SU-DHL-6 (cell line): ENCODE measurements at regions not wholly inside any gene's neighbourhood (a gene's known extent, or its start where the extent isn't known, plus 50 kb on each side); places are given as distances from the start of the nearest gene placed in this dataset.

Experiments used
- H2AFZ ChIP-seq: fragments of 200-600 bp; sonication (generic); 2 replicates; pipeline ENCODE4 v1.6.1; 2014; ENCODE audit warnings: low read depth, mild to moderate bottlenecking, moderate library complexity, mixed read lengths, antibody characterized with exemption, low read length; ENCODE audit not compliant: severe bottlenecking
- H3F3A ChIP-seq: fragments of 200-600 bp; shearing (Covaris generic); 2 replicates; pipeline ENCODE4 v1.6.0; 2016; ENCODE audit warnings: antibody characterized with exemption, mild to moderate bottlenecking; ENCODE audit not compliant: insufficient read depth
- H3K27ac ChIP-seq: fragments of 200-600 bp; sonication (generic); 2 replicates; pipeline ENCODE4 v1.5.1; 2016; ENCODE audit warnings: low read depth, mild to moderate bottlenecking, low read length, moderate library complexity, mixed read lengths
- H3K27me3 ChIP-seq: fragments of 200-600 bp; sonication (generic), shearing (Covaris generic); 2 replicates; pipeline ENCODE4 v1.6.0; 2014; ENCODE audit warnings: mild to moderate bottlenecking, low read length
- H3K36me3 ChIP-seq: fragments of 200-600 bp; sonication (generic); 2 replicates; pipeline ENCODE4 v1.6.1; 2014; ENCODE audit warnings: mild to moderate bottlenecking, low read length, mixed read lengths
- H3K4me2 ChIP-seq: fragments of 300-600, 200-600 bp; shearing (Covaris generic), sonication (generic); 2 replicates; pipeline ENCODE4 v1.6.0; 2014; ENCODE audit warnings: low read length, low read depth, mild to moderate bottlenecking; ENCODE audit not compliant: poor library complexity, severe bottlenecking
- H3K4me3 ChIP-seq: fragments of 200-600 bp; sonication (generic); 2 replicates; pipeline ENCODE4 v1.5.1; 2014; ENCODE audit warnings: antibody characterized with exemption, low read length, mild to moderate bottlenecking, mixed read lengths; ENCODE audit not compliant: insufficient read depth, poor library complexity, severe bottlenecking
- H3K79me2 ChIP-seq: fragments of 200-600 bp; sonication (generic); 2 replicates; pipeline ENCODE4 v1.6.1; 2014; ENCODE audit warnings: mild to moderate bottlenecking, low read length, moderate library complexity; ENCODE audit not compliant: insufficient read depth
- H3K9ac ChIP-seq: fragments of 200-600 bp; sonication (generic); 2 replicates; pipeline ENCODE4 v1.7.0; 2014; ENCODE audit warnings: mild to moderate bottlenecking, low read length
- H3K9me2 ChIP-seq: fragments of 200-600 bp; sonication (generic); replicated peaks from 2 replicates; pipeline ENCODE4 v1.6.1; 2014; ENCODE audit warnings: low read length; ENCODE audit not compliant: insufficient read depth
- H3K9me3 ChIP-seq: fragments of 200-600 bp; sonication (generic); 2 replicates; pipeline ENCODE4 v1.6.1; 2014; ENCODE audit warnings: low read length, mixed read lengths; ENCODE audit not compliant: insufficient read depth
- H4K20me1 ChIP-seq: fragments of 200-600 bp; sonication (generic); 2 replicates; pipeline ENCODE4 v1.6.1; 2014; ENCODE audit warnings: low read depth, mild to moderate bottlenecking, antibody characterized with exemption, low read length, moderate library complexity, mixed read lengths
- EZH2phosphoT487 ChIP-seq: fragments of 200-600 bp; sonication (generic), shearing (Covaris generic); conservative IDR thresholded peaks from 2 replicates; pipeline ENCODE4 v1.6.1; 2018; ENCODE audit warnings: mild to moderate bottlenecking, antibody characterized with exemption, low read length, moderate library complexity, mixed read lengths
- TF ChIP-seq, protein P1 (sequence below): fragments of 200-600 bp; sonication (generic); IDR thresholded peaks from one replicate; pipeline ENCODE4 v1.5.1; 2017; ENCODE audit warnings: antibody characterized with exemption, mild to moderate bottlenecking, low read length, moderate library complexity; ENCODE audit not compliant: insufficient read depth, poor library complexity, severe bottlenecking

GRCh38 chr17:33640629-33641028 lies 347.5 kb upstream of the ASIC2 start:
- Histone ChIP-seq H3K36me3 (no peaks in the 10 kb centered on the region), H3K9me2 (no peaks in the 10 kb centered on the region), H3F3A (no peaks in the 10 kb centered on the region), H3K27me3 (no peaks in the 10 kb centered on the region), H4K20me1 (no peaks in the 10 kb centered on the region), H3K4me2 (no peak overlapping the region), H3K9me3 (no peaks in the 10 kb centered on the region), H2AFZ (no peak overlapping the region), H3K4me3 (no peak overlapping the region), H3K9ac (no peak overlapping the region), H3K79me2 (no peaks in the 10 kb centered on the region), H3K27ac (no peak overlapping the region)
- no peak for TF ChIP-seq EZH2phosphoT487
- TF ChIP-seq, protein P1, sequence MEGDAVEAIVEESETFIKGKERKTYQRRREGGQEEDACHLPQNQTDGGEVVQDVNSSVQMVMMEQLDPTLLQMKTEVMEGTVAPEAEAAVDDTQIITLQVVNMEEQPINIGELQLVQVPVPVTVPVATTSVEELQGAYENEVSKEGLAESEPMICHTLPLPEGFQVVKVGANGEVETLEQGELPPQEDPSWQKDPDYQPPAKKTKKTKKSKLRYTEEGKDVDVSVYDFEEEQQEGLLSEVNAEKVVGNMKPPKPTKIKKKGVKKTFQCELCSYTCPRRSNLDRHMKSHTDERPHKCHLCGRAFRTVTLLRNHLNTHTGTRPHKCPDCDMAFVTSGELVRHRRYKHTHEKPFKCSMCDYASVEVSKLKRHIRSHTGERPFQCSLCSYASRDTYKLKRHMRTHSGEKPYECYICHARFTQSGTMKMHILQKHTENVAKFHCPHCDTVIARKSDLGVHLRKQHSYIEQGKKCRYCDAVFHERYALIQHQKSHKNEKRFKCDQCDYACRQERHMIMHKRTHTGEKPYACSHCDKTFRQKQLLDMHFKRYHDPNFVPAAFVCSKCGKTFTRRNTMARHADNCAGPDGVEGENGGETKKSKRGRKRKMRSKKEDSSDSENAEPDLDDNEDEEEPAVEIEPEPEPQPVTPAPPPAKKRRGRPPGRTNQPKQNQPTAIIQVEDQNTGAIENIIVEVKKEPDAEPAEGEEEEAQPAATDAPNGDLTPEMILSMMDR: no peak

DNA sequence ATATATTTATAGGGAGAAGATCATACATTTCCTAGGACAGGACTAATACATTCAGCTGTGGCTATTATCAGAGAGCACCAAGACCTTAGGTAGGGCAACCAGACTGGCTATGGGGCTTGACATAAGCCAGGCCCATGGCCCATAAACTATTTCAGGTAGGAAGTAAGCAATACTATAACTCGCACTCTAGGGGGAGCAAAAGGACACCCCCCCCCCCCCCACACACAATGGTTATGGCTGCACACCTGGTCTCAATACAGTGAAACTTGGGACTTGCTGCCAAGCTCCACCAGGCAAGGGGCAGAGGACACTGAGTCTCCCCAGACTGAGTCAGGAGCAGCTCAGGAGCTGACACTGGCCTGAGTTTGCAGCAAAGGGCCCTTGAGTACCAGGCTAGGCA lies 348.9 kb upstream of the ASIC2 start:
- no peak for TF ChIP-seq EZH2phosphoT487
- TF ChIP-seq, protein P1: no peak
- Histone ChIP-seq H3K27me3 (no peaks in the 10 kb centered on the region), H3K4me3 (no peak overlapping the region), H3K27ac (no peak overlapping the region), H3K9me3 (no peaks in the 10 kb centered on the region), H3F3A (no peaks in the 10 kb centered on the region), H4K20me1 (no peaks in the 10 kb centered on the region), H3K79me2 (no peaks in the 10 kb centered on the region), H2AFZ (no peak overlapping the region), H3K9me2 (no peaks in the 10 kb centered on the region), H3K4me2 (no peak overlapping the region), H3K36me3 (no peaks in the 10 kb centered on the region), H3K9ac (no peak overlapping the region)

GRCh38 chr17:33647956-33648355 lies 354.9 kb upstream of the ASIC2 start:
- no peak overlapping the region for H2AFZ ChIP-seq
- no peaks in the 10 kb centered on the region for H3K27me3 ChIP-seq
- H3F3A ChIP-seq: no peaks in the 10 kb centered on the region
- H3K9ac ChIP-seq: no peak overlapping the region
- no peak overlapping the region for H3K4me2 ChIP-seq
- no peaks in the 10 kb centered on the region for H3K36me3 ChIP-seq
- H3K9me2 ChIP-seq: no peaks in the 10 kb centered on the region
- no peaks in the 10 kb centered on the region for H3K79me2 ChIP-seq
- TF ChIP-seq, protein P1: peak; percentile 29
- TF ChIP-seq EZH2phosphoT487: no peak
- H3K27ac ChIP-seq: no peak overlapping the region
- H3K9me3 ChIP-seq: no peaks in the 10 kb centered on the region
- no peaks in the 10 kb centered on the region for H4K20me1 ChIP-seq
- no peak overlapping the region for H3K4me3 ChIP-seq

DNA sequence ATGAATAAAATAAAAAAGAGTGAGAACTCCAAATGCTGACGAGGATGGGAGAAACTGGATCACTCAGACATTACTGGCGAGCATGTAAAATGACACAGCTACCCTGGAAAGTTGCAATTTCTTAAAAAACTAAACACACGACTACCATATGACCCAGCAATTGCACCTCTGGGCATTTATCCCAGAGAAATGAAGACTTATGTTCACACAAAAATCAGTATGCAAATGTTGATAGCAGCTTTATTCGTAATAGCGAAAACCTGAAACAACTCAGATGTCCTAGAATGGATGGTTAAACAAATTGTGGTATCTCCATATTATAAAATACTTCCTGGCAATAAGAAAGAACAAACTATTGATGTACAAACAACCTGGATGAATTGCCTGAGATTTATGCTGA lies 357.2 kb upstream of the ASIC2 start:
- no peaks in the 10 kb centered on the region for H3K9me3 ChIP-seq
- no peak overlapping the region for H3K4me3 ChIP-seq
- H3K27ac ChIP-seq: no peak overlapping the region
- H3K4me2 ChIP-seq: no peak overlapping the region
- no peaks in the 10 kb centered on the region for H3K9me2 ChIP-seq
- no peaks in the 10 kb centered on the region for H3K79me2 ChIP-seq
- no peaks in the 10 kb centered on the region for H3K27me3 ChIP-seq
- TF ChIP-seq, protein P1: no peak
- TF ChIP-seq EZH2phosphoT487: no peak
- H3F3A ChIP-seq: no peaks in the 10 kb centered on the region
- no peak overlapping the region for H2AFZ ChIP-seq
- no peaks in the 10 kb centered on the region for H3K36me3 ChIP-seq
- no peaks in the 10 kb centered on the region for H4K20me1 ChIP-seq
- no peak overlapping the region for H3K9ac ChIP-seq
